HG03460 (cell line): ENCODE measurements at regions not wholly inside any gene's neighbourhood (a gene's known extent, or its start where the extent isn't known, plus 50 kb on each side); places are given as distances from the start of the nearest gene placed in this dataset.

ENCODE experiments used
- ATAC-seq: cut with Tn5 transposase; IDR thresholded peaks from one replicate; pipeline ENCODE4 v1.9.1; 2021; ENCODE audit not compliant: unreplicated experiment

DNA sequence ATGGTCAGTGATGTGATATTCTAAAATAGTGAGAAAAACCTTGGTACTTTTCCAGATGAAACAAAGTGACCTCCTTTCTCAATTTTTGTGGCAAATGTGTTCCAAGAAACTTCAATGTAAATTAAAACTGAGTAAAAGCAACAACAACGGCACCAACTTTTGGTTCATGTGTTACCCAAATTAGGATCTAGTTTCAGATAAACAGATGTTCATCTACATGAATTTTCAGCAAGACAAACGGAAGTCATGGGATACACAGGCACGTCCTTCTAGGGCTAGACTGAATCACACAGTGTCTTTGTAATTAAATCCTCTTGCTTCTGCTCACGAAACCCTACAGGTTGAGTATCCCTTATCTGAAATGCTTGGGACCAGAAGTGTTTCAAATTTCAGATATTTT, 915.2 kb downstream of the TFAP2A start:
- ATAC-seq, result no peak

DNA sequence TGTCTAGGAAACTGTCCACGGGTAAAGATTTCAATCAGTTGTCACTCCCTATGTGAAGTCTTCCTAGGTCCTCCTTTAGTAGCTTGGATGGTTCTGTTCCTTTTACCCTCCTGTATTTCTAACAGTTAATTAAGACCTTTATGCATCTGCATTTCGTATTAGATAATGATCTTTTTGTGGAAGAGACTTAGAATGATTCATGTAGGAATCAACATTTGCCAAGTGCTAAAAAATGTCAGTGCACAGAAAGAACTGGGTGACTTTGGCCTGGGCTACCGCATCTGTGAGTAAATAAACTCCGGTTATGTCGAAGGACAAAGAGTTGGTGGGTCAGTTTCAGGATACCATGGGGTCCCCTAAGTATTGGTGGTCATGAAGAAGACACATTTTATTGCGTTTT, 918.0 kb downstream of the TFAP2A start:
- ATAC-seq, result no peak

DNA sequence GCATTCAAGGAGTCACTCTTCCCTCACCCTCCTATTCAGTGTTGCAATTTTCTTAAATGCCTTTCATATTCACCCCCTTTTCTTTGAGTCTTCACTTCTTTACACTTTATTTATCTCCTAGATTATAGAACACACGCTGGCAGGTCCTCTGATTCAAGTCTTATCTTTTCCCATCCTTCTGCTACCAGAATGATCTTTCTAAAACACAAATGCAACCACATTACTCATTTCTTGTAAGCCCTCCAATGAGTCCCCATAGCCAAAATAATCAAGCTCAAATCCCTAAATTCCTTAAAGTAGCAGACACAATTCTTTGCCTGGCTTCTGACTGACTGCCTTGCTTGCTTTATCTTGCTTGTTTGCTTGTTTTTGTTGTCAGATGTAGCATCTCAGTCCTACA, 920.0 kb downstream of the TFAP2A start:
- ATAC-seq, result no peak

GRCh38 chr6:9492790-9493189, 922.1 kb downstream of the TFAP2A start:
- ATAC-seq, result no peak

DNA sequence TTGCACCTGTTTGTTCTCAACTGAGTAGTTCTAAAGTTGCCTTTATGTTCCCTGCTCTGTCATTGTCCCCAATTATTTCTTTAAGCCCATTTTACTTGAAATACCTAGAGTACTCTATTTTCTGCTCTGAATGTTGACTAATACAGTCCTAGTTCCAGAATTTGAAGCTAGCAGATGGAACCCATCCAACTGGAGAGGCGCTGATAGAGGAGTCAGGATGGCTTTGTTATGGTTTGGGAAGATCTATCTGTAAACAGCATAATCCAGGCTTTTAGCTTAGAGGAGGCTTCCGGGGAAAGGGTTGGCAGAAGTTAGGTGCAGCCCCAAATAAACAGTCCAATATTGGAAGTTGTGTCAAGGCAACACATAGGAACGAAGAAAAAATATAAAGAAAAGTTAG, 927.7 kb downstream of the TFAP2A start:
- ATAC-seq, result no peak

- no peak for ATAC-seq
Measured at GRCh38 chr6:9485992-9486391, 928.9 kb downstream of the TFAP2A start.

DNA sequence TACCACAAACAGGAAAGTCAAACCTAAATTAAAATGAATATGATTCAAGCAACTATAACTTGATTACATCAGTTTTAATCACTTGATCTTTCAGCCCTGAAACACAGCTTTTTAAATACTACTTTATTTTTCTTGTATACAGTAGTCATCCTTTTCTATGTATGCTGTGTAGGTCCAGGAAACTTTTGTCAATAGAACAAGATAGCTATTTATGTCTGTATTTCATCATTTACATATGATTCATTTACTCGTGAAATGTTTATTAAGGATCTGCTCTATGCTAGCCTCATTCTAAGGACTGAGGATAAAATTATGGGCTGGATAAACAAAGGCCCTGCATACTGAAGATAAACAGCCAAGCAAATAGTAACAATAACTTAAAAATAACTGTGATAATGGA, 930.2 kb downstream of the TFAP2A start:
- ATAC-seq, result no peak

DNA sequence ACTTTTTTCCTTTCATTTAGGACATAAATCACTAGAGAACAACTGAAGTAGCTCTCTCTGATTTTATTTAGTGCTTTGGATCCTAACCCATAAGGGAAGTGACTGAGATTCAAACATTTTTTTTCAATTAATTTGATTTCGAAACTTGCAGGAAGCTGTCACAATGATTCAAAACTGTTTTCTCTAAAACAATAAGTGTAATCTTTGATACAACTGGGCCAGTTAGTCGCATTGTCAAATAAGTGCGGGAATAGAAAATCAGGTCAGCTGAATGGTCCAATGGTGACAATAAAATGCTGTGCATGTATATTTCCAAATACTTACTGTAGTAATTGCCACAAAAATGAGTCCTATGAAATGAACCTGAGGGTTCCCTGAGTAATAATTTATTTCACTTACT, 930.8 kb downstream of the TFAP2A start:
- no peak for ATAC-seq

DNA sequence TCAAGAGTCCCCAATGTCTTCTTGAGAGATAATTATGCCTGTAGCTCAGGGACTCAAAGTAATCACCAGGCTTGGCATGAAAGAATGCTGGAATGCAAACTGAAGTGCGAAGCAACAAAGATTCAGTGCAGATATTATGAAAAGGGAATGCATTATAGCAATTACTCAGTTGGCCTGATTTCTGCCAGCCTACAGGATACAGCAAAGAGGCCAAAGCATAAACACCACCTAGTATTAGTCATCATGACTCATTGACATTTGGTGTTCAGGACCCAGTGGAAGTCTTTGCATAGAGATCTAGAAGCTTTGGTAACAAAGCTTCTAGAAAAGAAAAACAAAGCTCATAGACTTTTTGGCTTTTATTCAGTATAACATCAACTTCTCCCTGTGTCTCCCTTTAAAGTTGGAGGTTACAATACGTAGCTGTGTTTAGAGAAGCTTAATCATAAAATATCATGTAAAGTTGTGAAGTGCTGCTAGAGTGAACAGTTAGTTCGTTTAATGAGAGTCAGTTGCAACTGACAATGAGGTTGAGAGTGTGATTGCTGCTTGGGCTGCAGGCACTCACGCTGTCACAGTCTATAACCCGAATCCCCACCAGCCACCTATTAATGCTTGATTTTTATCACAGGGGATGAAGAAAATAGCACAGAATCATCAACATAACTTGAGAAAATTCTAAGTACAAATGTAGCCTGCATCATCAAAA, 932.7 kb downstream of the TFAP2A start:
- no peak for ATAC-seq

GRCh38 chr6:9481292-9482029, 933.4 kb downstream of the TFAP2A start:
- ATAC-seq, result no peak

DNA sequence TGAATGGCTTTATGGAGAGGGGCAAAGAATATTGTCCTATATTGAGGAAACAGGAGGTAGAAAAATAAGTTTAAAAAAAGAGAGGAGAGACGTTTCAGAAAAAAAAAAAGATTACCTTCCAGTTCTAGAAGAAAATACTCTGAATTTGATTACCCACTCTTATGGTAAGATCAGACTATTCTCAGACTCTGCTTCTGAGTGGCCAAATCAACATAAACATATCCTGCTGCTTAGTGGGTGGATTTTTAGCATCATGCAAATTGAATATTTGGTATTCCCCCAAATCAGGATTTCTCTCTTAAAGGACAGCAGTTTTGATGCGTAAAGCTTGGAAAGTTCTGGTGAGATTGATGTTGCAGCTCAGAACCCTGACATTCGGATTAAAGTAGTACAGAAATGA, 946.6 kb downstream of the TFAP2A start:
- ATAC-seq, result no peak

DNA sequence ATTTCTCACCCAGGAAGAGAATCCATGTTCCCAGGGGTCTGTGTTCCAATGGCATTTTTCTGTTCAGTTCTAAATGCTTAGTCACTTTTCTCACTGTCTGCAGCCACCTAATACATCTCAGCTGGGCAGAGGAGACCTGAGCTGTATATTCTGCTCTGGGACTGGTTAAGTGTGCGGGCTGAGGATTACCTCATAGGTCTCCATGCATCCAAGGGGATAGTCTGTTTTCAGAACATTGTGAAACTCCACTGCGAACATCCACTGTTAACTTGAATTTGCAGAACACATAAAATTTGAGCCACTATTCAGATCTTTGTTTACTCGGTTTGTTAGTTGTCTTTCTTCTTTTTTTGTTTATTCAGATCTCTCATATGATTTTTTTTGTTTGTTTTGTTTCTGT, 947.1 kb downstream of the TFAP2A start:
- no peak for ATAC-seq

DNA sequence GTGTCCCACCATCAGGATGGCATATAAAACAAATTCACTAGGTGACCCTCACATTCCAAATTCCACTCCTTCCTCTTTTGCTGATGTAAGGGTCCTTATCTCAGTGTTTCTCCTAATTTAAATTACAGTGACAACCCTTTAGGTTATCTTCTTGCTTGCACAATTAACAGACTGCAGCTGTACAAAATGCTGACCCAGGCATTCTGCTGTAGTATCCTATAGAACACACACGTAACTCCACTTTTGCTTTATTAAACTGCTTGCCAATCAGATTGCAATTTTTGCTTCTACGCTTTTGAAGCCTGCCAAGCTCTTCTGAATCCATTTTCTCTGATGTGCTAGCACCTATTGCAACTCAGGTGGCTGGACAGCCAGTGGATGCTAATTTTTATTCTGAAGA, 950.3 kb downstream of the TFAP2A start:
- ATAC-seq, result no peak

- ATAC-seq, result no peak
Measured at GRCh38 chr6:9463311-9463710, 951.6 kb downstream of the TFAP2A start.

- ATAC-seq, result no peak
Measured at GRCh38 chr6:9461188-9461587, 953.7 kb downstream of the TFAP2A start.

DNA sequence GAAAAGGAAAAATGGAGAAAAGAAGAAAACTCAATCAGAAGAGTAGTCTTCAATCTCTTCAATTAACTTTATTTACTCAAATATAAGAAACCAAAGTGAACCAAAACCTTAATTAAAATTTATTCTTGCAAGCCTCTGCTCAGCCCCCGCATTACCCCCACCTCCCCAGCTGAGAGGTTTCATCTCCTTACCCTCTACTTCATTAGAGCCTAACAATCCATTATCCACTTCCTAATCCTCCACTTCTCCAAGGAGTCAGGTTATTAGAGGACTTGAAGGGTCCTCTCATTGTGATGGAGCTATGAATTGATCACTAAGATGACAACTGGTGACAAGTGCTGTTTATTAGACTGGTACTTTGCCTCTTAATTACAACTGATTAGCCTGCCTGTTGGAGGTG, 956.5 kb downstream of the TFAP2A start:
- ATAC-seq, result no peak

DNA sequence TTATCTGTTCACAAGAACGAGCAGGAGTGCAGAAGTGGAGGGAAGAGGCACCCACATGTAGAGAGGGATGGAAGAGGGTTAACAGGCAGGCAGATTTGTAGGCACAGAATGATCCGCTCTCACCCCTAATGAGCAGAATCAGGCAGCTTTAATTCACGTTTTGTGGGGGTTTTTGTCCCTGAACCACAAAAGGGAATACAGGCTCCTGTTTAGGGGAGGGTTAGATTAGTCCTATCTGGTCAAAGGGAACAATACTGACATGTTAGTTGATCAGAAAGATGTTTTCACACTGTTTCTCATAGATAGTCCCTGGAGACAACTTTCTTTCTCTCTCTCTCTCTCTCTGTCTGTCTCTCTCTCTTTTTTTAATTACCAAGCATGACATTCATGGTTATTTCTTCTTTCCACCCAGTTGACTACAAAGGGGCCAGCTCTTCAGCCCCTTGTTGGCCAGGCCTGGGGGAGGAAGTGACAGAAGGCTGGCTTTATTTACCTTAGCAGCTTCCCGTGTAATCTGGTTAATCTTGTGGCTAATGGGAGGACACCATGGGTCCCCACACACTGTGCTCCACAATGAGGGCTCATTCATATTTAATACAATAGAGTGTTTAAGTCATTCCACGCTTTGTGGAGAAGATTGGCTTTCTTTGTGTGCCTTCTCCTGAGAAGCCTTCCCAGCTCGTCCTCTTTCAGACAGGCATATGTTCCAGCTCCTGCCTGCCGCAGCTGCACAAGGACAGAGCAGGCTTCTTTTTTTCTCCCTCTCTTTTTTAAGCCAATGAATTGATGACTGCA, 958.8 kb downstream of the TFAP2A start:
- ATAC-seq, result no peak

DNA sequence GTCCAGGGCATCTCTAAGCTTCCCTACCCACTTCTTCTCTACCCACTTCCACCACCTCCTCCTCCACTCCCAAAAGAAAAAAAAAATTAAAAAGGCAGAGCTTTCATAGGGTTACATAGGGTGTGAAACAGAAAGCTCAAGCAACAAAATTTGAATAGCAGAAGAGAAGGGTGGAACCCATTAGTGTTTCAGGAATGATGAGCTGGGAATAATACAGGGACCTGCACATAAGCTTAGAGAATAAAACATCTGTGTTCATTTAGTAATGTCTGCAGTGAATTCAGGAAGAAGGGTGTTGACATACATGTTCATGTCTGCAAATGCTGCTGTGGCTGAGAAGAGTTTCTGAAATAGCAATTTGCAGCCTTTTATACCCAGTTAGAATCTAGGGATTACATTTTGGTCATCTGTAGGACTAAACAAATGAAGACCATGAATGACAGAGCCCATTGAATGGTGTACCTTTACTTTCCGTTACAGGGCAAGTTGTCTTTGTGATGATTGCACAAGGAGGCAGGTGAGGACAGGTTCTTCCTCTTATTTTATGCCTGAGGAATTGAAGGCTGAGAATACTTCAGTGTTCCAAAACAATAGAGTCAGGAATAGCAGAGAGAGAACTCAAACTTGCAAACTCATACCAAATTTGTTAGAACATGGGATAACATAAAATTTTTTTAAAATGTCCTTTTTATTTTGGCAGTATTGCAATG, 975.1 kb downstream of the TFAP2A start:
- ATAC-seq, result no peak

- no peak for ATAC-seq
Measured at GRCh38 chr6:9437836-9438235, 977.0 kb downstream of the TFAP2A start.

GRCh38 chr6:9435281-9435680, 979.6 kb downstream of the TFAP2A start:
- ATAC-seq, result no peak

DNA sequence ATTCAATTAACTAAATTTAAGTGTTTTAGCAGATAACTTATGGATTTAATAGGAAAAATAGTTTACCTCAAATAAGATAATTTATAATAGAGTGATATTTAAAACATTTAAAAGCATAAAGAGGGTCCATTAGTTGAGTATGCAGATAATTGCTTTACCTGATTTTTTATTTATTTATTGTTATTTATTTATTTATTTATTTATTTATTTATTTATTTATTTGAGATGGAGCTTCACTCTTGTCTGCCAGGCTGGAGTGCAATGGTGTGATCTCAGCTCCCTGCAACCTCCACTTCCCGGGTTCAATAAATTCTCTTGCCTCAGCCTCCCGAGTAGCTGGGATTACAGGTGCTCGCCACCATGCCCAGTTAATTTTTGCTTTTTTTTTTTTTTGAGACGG, 982.9 kb downstream of the TFAP2A start:
- no peak for ATAC-seq
